Non-pigmented ciliary epithelial cell (primary cell): ENCODE measurements at regions not wholly inside any gene's neighbourhood (a gene's known extent, or its start where the extent isn't known, plus 50 kb on each side); places are given as distances from the start of the nearest gene placed in this dataset.
"Not testable (repeated sequence)": the region's sequence is repeated elsewhere in the genome, so short reads cannot be mapped to it uniquely, and the experiment has no call there.

ENCODE experiments used
- DNase-seq: peaks from one replicate; pipeline ENCODE4 v3.0.0-alpha.2; 2010; ENCODE audit warnings: low read depth

- no peak for DNase-seq
These were observed 121.6 kb upstream of the ZNF92 start for GRCh38 chr7:65251851-65252620.

- DNase-seq: no peak
These were observed 122.8 kb upstream of the ZNF92 start for GRCh38 chr7:65250697-65251395.

GRCh38 chr7:65250216-65250615 is 123.4 kb upstream of the ZNF92 start:
- no peak for DNase-seq

DNA sequence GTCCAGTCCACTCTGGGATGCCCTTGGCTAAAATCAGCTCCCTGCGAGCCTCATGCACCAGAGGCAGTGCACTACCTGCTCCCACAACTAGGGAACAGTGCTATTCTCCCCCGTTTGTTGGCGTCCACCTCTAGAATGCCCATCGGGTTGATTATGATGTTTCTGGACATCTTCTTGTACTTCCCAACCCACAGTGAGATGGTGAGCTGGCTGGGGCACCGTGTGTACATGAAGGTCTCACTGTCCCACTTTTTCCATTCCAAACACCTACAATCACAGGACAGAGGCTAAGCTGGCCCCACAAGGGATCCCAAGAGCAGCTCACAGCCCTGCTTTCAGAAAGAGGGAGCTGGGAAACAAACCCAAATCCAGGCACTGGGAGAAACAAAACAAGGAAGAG is 126.2 kb upstream of the ZNF92 start:
- DNase-seq: no peak

DNA sequence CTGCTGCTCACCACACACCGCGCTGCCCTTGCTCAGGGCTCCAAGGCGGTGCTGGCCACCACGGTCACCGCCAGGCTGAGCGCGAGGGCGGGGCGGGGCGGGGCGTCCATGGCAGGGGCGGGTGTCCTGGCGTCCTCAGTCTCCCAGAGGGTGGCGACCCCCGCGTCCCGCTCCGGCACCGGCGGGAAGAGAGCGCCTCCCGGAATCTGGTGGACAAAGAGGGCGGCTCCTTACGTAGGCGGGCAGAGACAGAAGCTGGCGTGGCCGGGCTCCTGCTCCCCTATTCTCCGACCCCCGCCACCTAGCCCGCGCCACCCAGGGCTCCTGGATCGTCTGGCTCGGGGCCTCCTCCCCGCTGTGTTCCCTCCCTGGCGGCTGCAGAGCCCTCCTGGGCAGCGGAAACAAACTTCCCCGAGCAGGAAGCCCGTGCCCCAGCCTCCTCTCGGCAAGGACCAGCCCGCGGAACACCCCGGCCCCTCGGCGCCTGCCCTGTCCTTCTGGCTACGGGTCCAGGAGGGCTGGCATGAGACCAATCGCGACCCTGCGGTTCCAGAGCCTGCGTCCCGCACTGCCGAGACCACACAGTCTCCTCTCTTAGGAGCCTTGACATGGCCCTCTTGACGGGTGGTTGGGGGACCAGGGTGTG is 133.8 kb upstream of the ZNF92 start:
- DNase-seq: no peak

DNA sequence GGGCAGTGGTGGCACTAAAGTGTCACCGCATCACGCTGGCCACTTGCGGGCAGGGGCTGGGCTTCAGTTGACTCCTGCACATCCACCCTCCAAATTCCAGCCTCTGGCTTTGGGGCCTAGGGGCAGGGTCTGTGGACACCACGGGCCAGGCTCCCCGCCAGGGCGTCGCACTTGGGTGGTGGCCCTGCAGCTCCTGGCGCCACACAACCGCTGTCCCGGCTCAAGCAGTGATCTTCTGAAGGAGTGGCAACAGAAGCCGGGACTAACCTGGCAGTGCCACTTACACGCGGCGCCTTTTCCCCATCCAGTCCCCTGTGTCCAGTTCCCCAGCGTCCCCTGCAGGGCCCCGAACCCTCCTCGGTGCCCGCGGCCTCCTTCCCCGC is 134.3 kb upstream of the ZNF92 start:
- DNase-seq: no peak

DNA sequence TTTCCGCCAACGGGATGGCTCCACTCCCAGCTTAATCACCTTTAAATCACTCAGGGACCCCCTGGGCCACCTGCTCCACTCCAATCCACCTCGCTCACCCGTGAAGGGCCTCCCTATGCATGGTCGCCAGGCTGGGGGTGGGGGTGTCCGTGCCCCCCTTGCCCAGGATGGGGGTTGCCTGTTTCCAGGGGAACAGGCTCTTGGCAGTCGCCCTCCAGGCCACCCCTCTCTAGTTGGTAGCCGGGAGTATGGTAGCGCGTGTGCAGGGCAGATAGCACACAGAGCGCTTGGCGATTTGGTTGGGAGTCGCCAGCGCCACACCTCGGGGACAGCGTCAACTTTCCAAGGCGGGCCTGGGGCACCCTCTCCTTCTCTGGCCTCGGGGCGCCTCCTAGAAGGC is 134.9 kb upstream of the ZNF92 start:
- no peak for DNase-seq

DNA sequence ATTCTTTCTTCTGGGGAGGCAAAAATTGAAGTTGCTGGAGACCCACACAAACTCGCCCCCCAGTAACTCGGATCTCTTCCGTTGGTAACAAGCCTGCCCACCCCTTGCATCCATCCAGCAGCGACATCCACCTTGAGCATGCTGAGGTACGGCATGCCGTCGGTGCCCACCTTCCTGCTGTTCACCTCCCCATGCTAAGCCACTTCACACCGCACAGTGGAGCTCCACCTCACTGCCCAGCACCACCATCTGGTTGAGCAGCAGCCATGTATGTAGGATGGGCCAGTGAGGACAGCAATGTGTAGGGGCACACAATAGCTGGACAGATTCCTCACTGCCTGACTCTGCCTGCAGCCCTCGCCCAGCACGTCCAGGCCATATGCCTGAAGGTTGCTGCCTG is 138.1 kb upstream of the ZNF92 start:
- no peak for DNase-seq

DNA sequence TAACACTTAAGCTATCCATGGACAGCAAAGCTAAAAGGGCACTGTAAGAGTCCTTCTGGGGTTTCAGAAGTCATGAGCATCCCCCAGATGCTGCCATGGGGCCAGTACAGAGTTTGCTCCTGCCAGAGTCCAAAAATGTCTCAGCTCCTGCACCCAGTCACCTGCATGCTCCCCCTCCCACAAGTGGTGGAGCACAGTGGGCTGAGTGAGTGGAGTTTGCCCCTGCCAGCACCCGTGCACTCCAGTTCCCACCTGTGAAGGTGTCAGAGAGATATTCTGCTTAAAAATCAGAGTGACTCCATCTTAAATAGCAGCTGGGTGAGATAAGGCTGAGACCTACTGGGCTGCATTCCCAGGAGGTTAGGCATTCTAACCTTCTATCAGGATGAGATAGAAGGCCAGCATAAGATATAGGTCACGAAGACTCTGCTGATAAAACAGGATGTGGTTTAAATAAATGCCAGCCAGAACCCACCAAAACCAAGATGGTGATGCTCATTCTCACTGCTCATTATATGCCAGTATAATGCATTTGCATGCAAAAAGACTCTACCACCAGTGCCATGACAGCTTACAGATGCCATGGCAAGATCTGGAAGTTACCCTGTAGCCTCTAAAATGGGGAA is 140.1 kb upstream of the ZNF92 start:
- no peak for DNase-seq

DNA sequence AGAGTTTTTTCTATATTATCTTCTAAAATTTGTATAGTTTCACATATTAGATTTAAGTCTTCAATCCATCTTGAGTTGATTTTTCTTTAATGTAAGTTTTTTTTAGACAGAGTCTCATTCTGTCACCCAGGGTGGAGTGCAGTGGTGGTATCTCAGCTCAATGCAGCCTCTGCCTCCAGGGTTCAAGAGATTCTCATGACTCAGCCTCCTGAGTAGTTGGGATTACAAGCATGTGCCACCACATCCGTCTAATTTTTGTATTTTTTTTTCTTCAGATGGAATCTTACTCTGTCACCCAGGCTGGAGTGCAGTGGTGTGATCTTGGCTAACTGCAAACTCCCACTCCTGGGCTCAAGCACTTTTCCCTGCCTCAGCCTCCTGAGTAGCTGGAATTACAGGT is 143.4 kb upstream of the ZNF92 start:
- DNase-seq: no peak

DNA sequence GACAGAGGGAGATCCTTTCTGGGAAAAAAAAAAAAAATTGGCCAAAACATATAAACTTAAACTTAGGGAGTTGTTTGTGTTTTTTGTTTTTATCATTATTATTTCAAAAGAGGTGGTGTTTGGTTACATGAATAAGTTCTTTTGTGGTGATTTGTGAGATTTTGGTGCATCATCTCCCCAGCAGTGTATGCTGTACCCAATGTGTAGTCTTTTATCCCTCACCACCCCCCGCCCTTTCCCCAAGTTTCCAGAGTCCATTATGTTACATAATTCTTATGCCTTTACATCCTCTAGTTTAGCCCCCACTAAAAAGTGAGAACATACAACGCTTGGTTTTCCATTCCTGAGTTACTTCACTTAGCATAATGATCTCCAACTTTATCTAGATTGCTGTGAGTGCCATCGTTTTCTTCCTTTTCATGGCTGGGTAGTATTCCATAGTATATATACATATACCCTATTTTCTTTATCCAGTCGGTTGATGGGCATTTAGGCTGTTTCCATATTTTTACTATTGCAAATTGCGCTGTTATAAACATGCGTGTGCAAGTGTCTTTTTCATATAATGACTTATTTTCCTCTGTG is 148.1 kb upstream of the ZNF92 start:
- no peak for DNase-seq

DNA sequence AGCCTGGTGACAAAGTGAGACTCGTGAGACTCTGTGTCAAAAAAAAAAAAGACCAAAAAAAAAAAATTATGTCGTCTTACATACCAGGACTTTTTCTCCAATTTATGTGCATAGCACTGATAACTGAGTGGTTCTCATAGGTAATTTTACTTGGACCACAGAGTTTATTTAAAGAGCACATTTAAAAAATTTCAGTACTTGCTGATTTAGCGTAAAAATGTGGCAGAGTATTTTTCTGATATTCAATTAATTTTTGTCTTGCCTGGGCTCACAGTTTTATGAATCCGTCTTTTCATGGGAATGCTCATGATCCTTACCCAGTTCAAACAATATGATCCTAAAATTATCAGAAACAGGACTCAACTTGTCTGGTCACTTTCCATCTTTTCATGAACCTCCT is 151.0 kb upstream of the ZNF92 start:
- DNase-seq: no peak

GRCh38 chr7:65221683-65222082 is 152.0 kb upstream of the ZNF92 start:
- no peak for DNase-seq

DNA sequence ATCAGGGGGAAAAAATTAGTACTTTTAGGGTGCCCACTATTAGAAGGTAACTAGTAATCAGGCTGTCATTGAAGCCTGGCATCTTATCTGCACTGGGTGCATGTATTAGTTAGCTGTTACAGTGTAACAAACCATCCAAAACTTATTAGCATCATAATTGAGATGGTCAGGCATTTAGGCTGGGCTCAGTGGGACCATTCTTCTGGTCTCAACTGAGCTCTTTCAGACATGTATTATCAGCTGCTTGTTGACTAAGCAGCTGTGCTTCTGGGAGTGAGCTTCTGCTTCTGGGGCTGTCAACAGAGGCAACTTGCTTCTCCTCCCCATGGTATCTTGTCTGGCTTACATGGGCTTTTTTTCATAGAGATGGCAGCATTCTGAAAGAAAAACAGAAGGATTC is 154.0 kb upstream of the ZNF92 start:
- no peak for DNase-seq

GRCh38 chr7:65216469-65216868 is 157.2 kb upstream of the ZNF92 start:
- DNase-seq: no peak

DNA sequence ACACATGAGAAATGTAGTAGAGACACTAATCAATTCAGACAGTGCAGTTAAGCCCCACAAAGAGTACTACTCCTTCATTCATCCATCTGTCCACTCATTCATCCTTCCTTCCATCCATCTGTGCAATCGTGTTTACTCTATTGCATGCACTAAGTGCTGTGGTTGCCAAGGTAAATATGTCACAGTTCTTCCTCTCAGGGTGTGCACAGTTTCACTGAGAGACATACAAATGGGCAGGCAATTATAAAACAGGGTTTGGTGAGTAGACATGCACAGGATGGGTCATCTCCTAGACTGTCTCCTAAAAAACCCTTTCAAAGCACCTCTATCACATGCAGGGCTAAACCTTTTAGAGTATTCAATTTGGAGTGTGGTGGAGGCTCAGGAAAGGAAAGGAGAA is 160.4 kb upstream of the ZNF92 start:
- not testable (repeated sequence) for DNase-seq

- DNase-seq: not testable (repeated sequence)
These were observed 174.4 kb upstream of the ZNF92 start for GRCh38 chr7:65199221-65199620.

- not testable (repeated sequence) for DNase-seq
These were observed 180.2 kb upstream of the ZNF92 start for GRCh38 chr7:65193334-65194058.

DNA sequence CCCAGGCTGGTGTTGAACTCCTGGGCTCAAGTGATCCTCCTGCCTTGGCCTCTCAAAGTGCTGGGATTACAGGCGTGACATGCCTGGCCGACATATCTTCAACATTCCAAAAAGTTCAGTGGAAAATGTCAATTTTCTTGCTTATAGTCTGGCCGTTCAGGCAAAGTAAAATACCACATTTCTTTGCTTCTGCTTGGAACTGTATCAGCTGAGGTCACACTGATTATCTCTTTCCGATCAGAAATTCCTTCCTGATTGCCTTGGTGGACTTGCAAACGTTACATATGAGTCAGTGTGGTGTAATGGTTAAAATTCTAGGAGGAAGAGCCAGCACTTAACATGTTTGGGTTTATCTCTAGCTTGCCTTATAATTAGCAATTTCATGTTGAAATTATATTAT is 170.6 kb upstream of the ERV3-1 start:
- not testable (repeated sequence) for DNase-seq

- not testable (repeated sequence) for DNase-seq
These were observed 143.6 kb upstream of the ERV3-1 start for GRCh38 chr7:65150105-65150504.

- not testable (repeated sequence) for DNase-seq
These were observed 139.8 kb upstream of the ERV3-1 start for GRCh38 chr7:65146118-65146914.
